ENCODE measurements at regions not wholly inside any gene's neighbourhood (a gene's known extent, or its start where the extent isn't known, plus 50 kb on each side); places are given as distances from the start of the nearest gene placed in this dataset.
A peak's percentile ranks its signal among the peaks of the same experiment; 100 is the strongest.
"Not testable (repeated sequence)": the region's sequence is repeated elsewhere in the genome, so short reads cannot be mapped to it uniquely, and the experiment has no call there.

DNA sequence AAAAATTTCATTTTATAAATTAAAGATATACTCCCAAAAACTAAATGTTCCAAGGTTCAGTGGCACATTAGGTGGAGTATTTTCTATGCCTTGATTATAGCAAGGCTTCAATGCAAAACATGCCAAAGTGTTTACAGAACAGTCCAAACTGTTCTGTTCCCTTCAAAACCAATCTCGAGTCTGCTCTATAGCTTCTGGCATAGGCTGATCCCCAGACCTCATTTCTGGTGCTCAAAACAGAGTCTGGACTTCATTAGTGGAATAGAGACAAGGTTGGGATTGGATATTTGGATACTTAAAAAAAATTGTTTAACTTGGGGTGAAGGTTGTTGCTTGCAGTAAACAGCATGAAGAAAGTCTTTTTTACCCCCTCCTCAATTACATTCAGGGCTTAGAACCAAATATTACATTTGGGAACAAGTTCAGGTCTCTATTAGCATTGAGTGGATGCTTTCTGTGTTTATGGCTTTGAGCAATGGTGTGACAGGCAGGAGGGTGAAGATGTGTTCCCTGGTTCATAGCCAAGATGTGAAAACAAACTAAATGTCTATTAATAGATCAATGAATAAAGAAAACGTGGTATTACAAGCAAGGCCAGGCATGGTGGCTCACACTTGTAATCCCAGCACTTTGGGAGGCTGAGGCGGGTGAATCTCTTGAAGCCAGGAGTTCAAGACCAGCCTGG lies 208.1 kb upstream of the RND3 start:
- DNase-seq: no peak

DNA sequence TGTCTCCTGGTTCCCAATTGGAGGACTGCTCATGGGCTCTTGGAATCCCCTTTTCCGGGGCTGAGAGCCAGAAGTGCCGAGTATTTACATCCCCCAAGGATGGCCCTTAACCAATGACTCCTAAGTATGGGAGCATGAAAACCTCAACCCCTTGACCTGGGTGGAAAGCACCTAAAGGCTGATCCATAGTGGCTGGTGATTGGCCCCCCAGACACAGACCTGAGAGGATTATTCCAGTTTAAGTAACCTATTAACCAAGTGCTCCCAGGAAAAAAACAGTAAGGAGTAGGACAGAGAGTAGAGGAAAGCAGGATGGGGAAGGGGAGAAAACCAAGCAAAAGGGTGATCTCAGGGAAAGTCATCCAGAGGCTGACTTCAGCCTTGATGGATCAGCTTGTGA lies 206.1 kb upstream of the RND3 start:
- DNase-seq: no peak

DNA sequence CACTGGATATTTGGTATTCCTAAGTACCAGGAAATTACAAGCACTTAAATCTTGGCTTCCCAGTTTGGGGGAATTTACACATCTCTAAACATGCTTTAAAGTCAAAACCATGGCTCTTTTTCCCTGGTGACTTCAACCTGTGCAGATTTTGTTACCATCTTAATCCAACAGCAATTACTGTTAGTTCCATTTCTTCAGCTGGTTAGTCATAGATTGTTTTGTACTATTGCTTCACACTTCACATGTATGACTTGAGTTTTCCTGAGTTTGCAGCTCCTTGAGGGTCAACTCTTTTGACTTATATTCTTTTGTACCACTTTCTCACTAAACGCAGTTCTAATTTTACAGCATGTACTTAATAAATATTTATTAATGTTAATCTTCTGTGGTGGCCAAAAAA lies 203.4 kb upstream of the RND3 start:
- no peak for DNase-seq

DNA sequence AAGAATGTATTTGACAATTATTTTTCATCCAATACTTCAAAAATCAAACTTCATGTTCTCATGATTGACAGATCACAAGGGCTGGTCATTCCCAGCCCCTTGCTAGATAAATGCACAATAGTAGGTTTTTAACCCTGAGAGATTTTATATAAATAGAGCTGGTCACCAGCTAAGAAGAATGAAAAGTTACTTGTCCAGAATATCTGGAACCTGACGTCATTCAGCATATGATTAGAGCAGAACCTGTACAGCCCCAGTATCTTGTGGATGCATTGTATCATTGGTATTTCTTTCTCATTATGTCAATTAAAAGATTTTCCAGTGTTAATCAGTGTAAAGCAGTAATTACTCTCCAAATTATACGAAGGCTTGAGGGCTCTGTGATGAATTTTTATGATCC lies 202.8 kb upstream of the RND3 start:
- no peak for DNase-seq

DNA sequence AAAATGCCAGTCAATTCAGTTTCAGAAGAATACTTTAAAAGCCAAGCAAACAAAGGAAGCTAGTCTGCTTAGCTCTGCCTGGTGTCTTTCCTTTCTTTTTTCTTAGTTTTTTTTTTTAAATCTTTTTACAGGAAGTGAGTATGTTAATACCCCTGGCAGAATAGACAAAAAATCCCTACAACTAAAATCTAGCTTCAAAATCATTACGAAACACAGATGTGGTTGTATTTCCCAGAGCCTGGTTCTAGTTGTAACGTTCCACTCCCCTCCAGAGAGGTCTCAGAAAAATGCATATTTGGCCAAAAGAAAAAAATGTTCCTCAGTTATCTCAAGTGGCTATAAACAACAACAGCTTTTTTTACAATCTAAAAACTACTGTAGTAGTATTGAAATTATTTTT lies 202.1 kb upstream of the RND3 start:
- DNase-seq: no peak

DNA sequence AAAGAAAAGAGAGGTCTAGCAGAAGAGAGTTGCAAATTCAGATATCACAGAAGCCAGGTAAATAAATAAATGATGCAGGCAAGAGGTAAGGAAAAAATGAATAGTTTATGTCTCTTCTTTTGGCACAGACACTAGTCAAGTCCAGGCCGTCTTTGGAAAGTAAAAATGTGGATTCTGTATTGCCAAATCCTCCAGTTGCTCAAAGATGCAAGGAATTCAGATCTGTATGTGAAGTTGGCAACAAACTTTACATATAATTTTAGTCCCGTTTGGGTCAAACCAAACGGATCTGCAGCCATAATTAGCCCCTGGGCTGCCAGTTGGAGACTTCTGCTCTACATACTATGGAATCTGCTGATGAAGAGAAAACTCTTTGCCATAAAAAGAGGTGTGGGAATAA lies 200.5 kb upstream of the RND3 start:
- DNase-seq: no peak

DNA sequence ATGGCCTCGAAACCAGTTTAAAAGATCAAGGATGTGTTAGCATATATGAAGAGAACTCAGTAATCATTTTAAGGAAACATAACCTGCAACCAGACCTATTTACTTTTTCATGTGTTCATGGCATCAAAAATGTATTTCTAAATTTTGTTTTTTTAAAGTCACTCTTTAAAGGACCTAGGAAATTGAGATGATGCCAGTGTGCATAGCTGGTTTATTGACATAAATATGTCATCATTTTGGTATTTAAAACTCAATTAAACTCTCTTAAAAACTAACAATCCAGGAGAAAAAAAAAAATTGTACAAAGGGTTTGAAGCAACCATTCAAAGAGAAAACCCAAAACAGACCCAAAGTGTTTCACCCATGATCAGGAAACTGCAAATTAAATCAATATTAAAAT lies 198.9 kb upstream of the RND3 start:
- no peak for DNase-seq

DNA sequence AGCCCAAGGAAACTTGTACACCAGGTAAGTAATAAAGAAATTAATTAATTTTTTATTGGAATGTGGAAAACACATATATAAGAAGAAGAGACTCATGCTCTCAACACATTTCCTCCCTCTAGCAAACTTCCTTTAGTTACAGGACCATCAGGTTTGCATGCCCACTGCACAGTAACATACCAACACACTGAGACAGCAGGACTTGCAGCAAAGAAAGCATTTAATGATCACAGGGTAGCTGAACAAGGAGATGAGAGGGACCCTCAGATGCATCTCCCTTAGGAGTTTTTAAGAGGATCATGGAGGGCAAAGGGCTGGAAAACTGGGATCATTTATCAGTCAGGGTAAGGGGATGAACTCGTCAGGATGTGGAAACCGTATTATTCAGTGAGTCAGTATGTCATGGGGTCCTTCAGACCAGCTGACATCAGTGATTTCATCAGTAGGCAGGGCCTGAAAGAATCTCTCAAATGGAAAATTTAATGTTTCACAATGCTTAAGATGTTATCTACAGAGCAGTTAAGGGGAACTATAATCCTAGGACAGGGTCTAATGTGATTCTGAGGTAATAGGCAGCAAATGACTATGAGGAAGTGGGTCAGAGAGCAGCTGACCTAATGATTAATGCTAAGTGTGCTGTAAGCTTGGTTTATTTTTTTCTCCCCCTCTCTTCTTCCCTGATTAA lies 193.8 kb upstream of the RND3 start:
- peak; percentile 36 for DNase-seq

DNA sequence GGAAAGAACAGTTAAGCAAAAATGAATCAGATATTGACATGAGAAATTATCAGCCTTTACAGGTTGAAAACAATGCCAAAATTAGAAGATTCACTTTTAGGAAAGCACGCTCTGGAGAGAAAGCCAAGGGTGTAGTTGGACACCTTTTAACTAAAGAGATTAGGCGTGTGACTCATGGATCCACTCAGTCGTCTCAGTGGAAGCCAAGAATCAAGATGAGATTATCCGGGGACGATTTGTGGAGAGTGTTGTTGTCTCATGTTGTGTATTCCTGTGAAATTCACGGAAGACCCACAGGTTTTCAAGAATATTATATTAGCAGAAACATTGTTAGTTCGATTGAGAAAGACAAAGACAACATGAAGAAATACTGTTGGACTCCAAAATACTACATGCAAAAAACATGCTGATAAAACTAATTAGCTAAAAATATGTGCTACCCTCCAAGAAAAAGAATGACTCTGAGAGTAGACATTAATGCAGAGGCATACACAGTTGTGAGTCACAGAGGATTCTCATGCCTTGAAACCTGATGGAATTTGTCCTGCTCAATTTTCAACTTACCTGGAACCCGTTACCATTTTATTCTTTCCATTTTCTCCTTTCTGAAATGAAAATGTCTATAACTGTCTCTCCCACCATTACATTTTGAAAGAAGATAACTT lies 192.1 kb upstream of the RND3 start:
- DNase-seq: peak; percentile 68

DNA sequence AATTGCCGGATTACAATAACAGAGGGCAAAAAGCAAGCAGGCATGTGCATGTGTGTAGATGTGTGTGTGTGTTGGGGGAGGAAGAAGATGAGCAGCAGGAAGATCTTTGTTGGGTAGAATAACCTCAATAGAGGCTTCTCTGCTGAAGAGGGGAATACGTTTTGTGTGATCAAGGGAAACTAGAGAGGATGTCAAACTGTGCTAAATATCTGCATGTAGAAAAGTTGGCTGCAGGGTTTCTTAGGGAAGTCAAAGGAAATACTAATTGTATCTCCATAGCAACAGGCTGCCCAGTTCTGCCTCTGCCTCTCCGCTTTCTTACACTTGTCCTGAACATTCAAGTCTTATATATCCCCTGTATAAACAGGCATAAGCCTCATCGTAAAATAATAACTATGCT lies 190.1 kb upstream of the RND3 start:
- no peak for DNase-seq

DNA sequence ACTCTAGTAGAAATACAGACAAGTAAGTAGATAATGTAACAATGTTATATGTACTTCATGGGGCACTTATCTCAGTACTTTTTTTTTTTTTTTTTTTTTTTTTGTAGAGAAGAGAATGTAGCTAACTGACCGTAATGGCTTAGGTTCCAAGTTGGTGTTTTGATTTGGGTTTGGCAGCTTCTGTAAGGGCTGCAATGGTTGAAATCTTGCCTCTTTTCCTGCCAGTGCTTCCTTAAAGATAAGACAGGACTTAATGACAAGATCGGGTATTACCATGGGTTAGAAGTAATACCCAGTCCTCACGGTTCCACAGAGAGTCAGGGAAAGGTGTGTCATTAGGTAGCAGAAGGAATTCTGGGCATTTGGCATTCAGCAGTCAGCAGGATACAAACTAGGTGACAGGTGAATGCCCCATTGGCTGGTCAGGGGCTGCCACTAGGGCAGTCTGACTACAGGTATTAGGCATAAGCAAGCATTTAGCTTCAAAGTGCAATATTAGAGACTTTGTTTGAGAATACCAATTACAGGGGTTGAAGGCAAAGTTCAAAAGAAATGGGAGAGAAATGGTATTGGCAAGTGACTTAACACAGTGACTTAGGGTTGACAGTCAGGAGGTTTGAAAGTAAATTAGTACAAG lies 189.4 kb upstream of the RND3 start:
- DNase-seq: no peak

DNA sequence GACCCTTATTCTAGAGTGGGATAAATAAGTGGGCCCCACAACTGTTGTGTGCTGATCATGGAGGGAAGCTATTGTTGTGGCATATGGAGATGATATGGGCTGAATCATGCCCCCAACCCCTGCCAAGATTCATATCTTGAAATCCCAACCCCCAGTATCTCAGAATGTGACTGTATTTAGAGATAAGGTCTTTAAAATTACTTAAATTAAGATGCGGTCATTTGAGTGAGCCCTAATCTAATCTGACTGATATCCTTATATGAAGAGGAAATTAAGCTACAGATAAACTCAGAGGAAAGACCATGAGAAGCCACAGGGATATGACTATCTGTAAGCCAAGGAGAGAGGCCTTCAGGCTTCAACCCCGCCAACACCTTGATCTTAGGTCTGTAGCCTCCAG lies 188.3 kb upstream of the RND3 start:
- peak; percentile 14 for DNase-seq

DNA sequence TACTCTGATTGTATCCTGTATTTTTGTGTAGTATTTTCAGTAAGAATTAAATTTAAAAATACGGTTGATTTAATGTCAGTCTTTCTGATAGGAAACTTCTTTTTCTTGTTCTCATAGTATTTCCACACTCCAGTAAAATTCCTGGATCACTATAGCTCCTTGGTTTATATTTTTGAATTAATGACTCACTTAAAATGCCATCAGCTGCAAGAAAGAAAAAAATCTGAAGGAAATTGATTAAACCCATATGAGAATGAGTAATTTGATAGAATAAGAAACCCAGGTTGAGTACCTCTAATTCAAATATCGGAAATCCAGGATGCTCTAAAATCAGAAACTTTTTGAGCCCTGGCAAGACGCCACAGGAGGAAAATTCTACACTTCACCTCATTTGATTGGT lies 186.8 kb upstream of the RND3 start:
- no peak for DNase-seq

DNA sequence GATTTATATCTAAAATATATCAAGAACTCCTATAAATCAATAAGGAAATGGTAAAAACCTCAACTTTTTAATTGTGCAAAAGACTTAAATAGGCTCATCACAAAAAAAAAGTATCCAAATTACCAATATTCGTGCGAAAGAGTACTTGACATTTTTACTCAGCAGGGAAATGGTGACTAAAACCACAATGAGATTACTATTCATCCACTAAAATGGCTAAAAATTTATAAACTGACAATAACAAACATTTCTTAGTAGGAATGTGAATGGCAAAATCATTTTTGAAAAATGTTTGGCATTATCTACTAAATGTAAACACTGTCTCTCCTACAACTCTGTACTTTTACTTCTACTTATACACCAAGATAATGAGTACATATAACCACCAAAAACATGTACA lies 184.8 kb upstream of the RND3 start:
- DNase-seq: no peak

DNA sequence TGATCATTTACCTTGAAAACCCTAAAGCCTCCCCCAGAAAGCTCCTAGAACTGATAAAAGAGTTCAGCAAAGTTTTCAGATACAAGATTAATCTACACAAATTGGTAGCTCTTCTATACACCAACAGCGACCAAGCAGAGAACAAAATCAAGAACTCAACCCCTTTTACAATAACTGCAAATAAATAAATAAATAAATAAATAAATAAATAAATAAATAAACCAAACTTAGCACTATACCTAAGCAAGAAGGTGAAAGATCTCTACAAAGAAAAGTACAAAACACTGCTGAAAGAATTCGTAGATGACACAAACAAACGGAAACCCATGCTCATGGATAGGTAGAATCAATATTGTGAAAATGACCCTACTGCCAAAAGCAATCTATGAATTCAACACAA lies 182.0 kb upstream of the RND3 start:
- no peak for DNase-seq

DNA sequence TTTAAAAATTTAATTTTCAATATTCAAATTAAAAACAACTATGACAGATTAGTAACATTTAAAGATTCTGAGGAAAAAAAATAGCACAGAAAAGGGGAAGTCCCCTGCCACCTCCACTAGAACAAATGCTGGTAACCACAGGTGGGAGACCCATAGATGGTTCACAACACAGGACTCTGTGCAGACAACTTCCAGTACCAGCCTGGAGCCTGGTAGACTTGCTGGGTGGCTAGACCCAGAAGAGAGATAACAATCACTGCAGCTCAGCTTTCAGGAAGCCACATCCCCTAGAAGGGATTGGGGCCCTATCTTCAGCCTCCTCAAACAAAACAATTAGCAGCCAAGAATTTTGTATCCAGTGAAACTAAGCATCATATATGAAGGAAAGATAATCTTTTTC lies 179.6 kb upstream of the RND3 start:
- not testable (repeated sequence) for DNase-seq

DNA sequence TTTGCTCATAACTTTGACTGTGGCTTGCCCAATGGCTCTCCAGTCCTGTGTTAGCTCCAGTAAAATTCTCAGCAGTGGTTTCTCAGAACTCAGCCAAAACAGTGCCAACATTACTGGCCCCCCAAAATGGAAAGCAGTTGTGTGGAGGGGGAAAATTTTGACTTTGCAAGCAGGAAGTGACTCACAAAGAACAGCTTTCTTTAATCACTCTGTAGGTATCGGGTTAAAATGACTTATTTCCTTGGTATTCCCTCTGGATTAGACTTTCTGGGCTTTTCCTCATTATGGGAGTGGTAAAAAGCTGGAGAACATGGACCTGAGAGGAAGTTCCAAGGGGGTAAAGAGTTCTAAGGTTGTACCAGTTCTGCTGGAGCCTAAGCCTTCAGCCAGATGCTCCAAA lies 175.7 kb upstream of the RND3 start:
- no peak for DNase-seq

DNA sequence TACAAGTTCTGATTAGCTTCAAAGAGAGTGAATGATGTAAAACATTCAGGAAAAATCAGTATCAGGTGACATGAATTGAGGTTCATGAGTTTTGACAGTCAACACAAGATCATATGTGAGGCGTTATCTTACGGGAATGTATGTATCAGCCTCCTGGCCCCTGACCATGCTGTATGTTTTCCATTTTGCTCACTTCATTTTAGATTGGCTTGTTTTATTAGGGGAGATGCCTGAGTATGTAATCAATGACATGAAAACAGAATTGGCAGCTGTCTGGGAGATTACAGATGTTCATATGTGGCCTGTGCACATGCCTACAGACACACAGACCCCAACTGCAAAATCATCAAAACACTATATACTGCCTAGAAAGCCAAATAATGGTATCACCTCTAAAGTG lies 168.5 kb upstream of the RND3 start:
- no peak for DNase-seq

DNA sequence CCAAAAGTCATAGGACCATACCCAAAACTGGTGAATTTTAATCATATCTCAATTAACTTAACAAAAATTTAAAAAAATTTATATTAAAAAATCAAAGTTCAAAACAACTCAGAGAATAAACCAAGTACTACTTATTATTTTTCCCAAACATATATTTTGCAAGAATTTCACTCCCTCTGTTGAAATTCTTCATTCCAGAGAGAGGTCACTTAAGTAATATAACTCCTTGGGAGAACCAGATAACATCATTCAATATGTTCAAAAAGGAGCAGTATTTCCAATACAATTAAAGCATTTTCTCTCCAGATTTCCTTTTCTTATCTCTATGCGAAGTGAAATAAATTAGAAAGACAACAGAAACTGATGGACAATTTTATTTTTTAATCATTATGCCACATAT lies 165.9 kb upstream of the RND3 start:
- DNase-seq: no peak

DNA sequence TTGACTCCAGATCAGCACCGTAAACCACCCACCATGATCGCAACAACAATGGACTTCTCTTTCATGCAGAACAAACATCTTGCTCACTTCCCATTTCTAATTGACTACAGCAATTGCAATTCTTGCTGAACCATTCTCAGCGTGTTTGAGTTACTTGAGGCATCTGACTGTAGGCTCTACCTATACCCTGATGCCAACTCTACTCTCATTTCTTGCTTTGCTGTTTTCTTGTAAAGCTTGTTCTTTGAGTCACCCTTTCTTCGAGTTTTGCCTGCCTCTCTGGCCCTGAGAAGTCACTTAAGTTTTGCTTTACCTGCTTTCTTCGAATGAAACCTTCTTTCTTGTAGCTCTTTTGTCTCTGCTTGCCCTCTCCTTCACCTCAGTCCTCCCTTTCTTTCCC lies 160.5 kb upstream of the RND3 start:
- DNase-seq: no peak

DNA sequence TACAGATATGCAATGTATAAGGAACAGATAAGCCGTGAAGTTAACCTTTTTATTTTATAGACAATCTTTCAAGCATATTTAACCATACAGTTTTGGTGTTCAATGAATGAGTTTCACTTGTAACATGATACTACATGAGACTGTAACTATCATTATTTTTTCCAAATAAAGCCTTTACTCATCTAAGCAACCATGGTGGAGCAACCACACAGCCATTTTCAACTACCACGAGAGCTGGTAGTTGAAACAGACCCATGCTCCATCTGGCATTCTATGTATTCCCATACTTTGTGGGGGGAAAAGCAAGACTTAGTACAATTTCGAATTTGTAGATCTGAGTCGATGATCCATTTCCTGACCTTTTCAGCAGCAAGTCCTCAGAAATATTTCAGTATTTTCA lies 159.3 kb upstream of the RND3 start:
- no peak for DNase-seq

DNA sequence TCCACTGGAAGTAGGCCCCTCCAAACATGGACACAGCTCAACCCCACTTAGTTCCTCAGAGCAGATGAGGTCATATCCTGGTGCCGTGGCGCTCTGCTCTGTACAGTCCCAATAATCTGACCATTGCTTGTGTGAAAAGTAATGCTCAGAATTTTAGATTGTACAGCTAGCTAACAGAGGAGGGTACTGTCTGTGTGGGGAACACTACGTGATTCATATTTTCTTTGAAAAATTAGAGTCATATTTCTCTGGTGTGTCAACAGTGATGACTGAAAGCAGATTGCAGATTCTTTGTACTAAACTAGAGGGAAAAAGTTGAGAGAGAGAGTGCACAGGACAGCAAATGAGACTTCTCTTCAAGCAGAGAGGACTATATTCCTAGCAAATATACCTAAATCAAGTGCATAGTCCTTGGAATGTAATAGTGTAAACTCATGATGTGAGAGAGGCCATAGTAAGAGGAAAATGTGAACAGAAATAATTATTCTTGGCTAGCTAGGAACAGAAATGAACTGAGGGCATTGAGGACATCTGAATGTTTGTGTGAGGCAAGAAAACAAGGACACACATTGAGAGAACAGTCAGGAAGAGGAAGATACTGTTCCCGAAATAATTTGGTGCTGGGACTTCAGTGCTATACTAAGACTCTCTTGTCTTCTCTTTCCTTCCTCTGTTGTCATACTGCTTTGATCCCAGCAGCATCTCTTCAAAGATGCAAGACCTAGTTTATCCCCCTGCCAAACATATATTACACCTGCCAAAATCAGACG lies 157.0 kb upstream of the RND3 start:
- DNase-seq: no peak

DNA sequence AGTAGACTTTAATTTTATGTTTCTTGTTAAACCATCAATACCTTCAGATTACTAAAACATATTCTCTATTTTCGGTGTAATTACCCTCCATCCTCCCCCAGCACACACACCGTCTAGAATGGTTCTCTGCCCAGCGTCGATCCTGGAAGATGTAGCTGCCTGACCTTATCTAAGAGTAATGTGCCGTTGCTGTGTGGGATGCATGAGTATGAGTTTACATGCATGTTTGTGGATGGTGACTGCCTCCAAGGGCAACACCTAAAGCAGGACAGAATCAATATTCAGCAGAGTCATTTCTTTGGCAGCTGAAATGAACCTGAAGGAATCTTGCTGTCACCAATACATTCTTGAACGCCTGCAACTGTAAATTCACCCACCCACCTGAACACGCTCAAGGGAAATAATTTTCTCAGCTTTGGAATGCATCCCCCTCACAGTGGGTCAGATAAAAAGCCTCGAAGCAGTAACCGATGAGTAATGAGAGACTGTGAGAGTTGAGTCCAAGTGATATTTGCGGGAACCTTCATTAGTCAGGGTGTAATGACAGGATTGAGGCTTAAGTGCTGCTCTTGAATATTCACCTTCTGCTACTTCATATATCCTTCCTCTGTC lies 155.8 kb upstream of the RND3 start:
- no peak for DNase-seq

Data from NCI-H82 (cell line).